ENCODE measurements at regions not wholly inside any gene's neighbourhood (a gene's known extent, or its start where the extent isn't known, plus 50 kb on each side); places are given as distances from the start of the nearest gene placed in this dataset.

DNA sequence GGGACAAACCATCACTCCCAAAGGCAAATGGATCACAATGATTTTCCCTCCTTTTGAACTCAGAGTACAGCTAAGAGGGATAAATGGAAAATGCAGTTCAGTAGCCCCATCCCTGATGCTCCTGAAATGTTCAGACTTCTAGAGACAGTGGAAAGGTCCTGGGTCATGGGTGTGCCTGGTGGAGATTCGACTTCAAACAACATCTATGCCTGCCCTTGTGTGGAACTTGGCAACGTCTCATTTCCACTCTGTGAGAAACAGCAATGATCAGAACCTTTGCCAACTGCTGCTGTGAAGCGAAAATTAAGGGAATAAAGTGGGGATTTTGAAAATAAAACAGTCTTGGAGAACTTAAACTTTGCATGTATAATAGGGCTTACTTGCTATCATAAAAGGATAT lies 778.1 kb downstream of the SEMA5A start:
- H2AFZ ChIP-seq (ENCODE audit: low read length) = no peak overlapping the region
- H3K79me2 ChIP-seq (ENCODE audit: control insufficient read depth, insufficient read depth, low read length) = no peaks in the 10 kb centered on the region
- no peak overlapping the region for H3K4me3 ChIP-seq (replicated peaks in 1 of 4; ENCODE audit: control extremely low read depth in 1 of 4, insufficient read depth in 1 of 4, low read depth in 3 of 4, low read length in 4 of 4)
- no peaks in the 10 kb centered on the region for H4K20me1 ChIP-seq (ENCODE audit: control insufficient read depth, extremely low read depth, insufficient read depth, low read length)
- no peak for TF ChIP-seq EZH2 (IDR thresholded peaks at IDR 0.05; ENCODE audit: low read length, missing control alignments)
- TF ChIP-seq, protein P1, sequence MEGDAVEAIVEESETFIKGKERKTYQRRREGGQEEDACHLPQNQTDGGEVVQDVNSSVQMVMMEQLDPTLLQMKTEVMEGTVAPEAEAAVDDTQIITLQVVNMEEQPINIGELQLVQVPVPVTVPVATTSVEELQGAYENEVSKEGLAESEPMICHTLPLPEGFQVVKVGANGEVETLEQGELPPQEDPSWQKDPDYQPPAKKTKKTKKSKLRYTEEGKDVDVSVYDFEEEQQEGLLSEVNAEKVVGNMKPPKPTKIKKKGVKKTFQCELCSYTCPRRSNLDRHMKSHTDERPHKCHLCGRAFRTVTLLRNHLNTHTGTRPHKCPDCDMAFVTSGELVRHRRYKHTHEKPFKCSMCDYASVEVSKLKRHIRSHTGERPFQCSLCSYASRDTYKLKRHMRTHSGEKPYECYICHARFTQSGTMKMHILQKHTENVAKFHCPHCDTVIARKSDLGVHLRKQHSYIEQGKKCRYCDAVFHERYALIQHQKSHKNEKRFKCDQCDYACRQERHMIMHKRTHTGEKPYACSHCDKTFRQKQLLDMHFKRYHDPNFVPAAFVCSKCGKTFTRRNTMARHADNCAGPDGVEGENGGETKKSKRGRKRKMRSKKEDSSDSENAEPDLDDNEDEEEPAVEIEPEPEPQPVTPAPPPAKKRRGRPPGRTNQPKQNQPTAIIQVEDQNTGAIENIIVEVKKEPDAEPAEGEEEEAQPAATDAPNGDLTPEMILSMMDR (conservative IDR thresholded peaks at IDR 0.05 in 1 of 2, IDR thresholded peaks at IDR 0.05 in 1 of 2; ENCODE audit: low read depth in 1 of 2, low read length in 2 of 2) = no peak
- H3K9ac ChIP-seq (ENCODE audit: insufficient read depth, low read length) = no peak overlapping the region
- no peaks in the 10 kb centered on the region for H3K27me3 ChIP-seq (ENCODE audit: control insufficient read depth, insufficient read depth, low read length)
- H3K36me3 ChIP-seq (ENCODE audit: control insufficient read depth, insufficient read depth, low read length) = no peaks in the 10 kb centered on the region
- H3K4me1 ChIP-seq (ENCODE audit: control insufficient read depth, extremely low read depth, insufficient read depth, low read length) = no peaks in the 10 kb centered on the region
- DNase-seq (ENCODE audit: low read depth in 2 of 2) = no peak
- no peak overlapping the region for H3K27ac ChIP-seq (ENCODE audit: insufficient read depth, low read length)
- no peak overlapping the region for H3K4me2 ChIP-seq (ENCODE audit: extremely low read depth, insufficient read depth, low read length)
- H3K9me3 ChIP-seq (ENCODE audit: control insufficient read depth, insufficient read depth, low read depth, low read length) = no peaks in the 10 kb centered on the region

DNA sequence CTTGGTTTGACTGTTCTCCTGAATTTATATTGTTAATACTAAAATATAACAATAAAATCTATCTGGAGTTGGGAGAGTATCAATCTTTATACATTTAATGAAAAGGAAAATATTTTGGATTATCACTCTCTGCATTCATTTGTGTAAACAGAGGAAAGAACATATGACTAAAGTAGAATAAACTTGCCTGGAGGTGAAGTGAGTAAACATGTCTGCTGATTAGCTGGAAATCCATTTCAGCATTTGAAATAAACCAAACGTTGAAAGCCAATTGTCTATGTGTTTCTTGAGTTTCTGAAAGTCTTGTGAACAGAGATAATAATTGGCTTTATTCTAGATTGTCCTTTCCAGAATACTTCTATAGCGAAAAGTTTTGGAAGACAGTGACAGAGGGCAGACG lies 776.2 kb downstream of the SEMA5A start:
- Histone ChIP-seq H3K4me3 (replicated peaks in 1 of 4; ENCODE audit: control extremely low read depth in 1 of 4, insufficient read depth in 1 of 4, low read depth in 3 of 4, low read length in 4 of 4) (no peak overlapping the region), H3K27ac (ENCODE audit: insufficient read depth, low read length) (no peak overlapping the region), H2AFZ (ENCODE audit: low read length) (no peak overlapping the region), H4K20me1 (ENCODE audit: control insufficient read depth, extremely low read depth, insufficient read depth, low read length) (no peaks in the 10 kb centered on the region), H3K4me1 (ENCODE audit: control insufficient read depth, extremely low read depth, insufficient read depth, low read length) (no peaks in the 10 kb centered on the region), H3K4me2 (ENCODE audit: extremely low read depth, insufficient read depth, low read length) (no peak overlapping the region), H3K9ac (ENCODE audit: insufficient read depth, low read length) (no peak overlapping the region), H3K79me2 (ENCODE audit: control insufficient read depth, insufficient read depth, low read length) (no peaks in the 10 kb centered on the region), H3K9me3 (ENCODE audit: control insufficient read depth, insufficient read depth, low read depth, low read length) (no peaks in the 10 kb centered on the region), H3K27me3 (ENCODE audit: control insufficient read depth, insufficient read depth, low read length) (no peaks in the 10 kb centered on the region), H3K36me3 (ENCODE audit: control insufficient read depth, insufficient read depth, low read length) (no peaks in the 10 kb centered on the region)
- no peak for TF ChIP-seq EZH2 (IDR thresholded peaks at IDR 0.05; ENCODE audit: low read length, missing control alignments)
- TF ChIP-seq, protein P1 (conservative IDR thresholded peaks at IDR 0.05 in 1 of 2, IDR thresholded peaks at IDR 0.05 in 1 of 2; ENCODE audit: low read depth in 1 of 2, low read length in 2 of 2) = no peak
- DNase-seq (ENCODE audit: low read depth in 2 of 2) = no peak

DNA sequence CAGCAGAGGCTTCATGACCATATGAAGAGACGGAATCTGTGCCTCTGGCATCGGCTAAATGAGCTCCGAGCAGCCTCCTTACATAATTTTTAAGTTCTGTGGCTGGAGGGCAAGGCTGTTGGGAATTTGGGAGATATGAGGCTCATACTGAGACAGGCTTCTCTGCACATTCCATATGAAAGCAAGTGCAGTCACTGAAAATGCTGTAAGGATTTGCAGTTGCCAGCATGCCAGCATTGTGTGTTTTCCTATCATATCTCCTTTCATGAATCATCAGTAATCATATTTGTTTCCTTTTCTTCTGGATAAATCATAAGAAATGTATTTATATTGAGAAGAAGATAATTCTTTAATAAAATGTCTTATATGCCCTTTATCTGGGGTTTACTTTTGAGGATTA lies 775.4 kb downstream of the SEMA5A start:
- H3K9me3 ChIP-seq (ENCODE audit: control insufficient read depth, insufficient read depth, low read depth, low read length) = no peaks in the 10 kb centered on the region
- no peaks in the 10 kb centered on the region for H3K79me2 ChIP-seq (ENCODE audit: control insufficient read depth, insufficient read depth, low read length)
- no peak overlapping the region for H3K4me3 ChIP-seq (replicated peaks in 1 of 4; ENCODE audit: control extremely low read depth in 1 of 4, insufficient read depth in 1 of 4, low read depth in 3 of 4, low read length in 4 of 4)
- no peaks in the 10 kb centered on the region for H4K20me1 ChIP-seq (ENCODE audit: control insufficient read depth, extremely low read depth, insufficient read depth, low read length)
- H3K4me1 ChIP-seq (ENCODE audit: control insufficient read depth, extremely low read depth, insufficient read depth, low read length) = no peaks in the 10 kb centered on the region
- TF ChIP-seq, protein P1 (conservative IDR thresholded peaks at IDR 0.05 in 1 of 2, IDR thresholded peaks at IDR 0.05 in 1 of 2; ENCODE audit: low read depth in 1 of 2, low read length in 2 of 2) = no peak
- TF ChIP-seq EZH2 (IDR thresholded peaks at IDR 0.05; ENCODE audit: low read length, missing control alignments) = no peak
- H3K27ac ChIP-seq (ENCODE audit: insufficient read depth, low read length) = no peak overlapping the region
- DNase-seq (ENCODE audit: low read depth in 2 of 2) = no peak
- H3K9ac ChIP-seq (ENCODE audit: insufficient read depth, low read length) = no peak overlapping the region
- no peaks in the 10 kb centered on the region for H3K27me3 ChIP-seq (ENCODE audit: control insufficient read depth, insufficient read depth, low read length)
- no peak overlapping the region for H3K4me2 ChIP-seq (ENCODE audit: extremely low read depth, insufficient read depth, low read length)
- no peaks in the 10 kb centered on the region for H3K36me3 ChIP-seq (ENCODE audit: control insufficient read depth, insufficient read depth, low read length)
- H2AFZ ChIP-seq (ENCODE audit: low read length) = no peak overlapping the region

Data from fibroblast of lung (primary cell).